ENCODE measurements at regions not wholly inside any gene's neighbourhood (a gene's known extent, or its start where the extent isn't known, plus 50 kb on each side); places are given as distances from the start of the nearest gene placed in this dataset.

- Histone ChIP-seq H3K79me1 (ENCODE audit: low read depth in 1 of 2, low read length in 2 of 2) (no peaks in the 10 kb centered on the region), H2AK5ac (ENCODE audit: low read depth, low read length) (no peak overlapping the region), H2AK9ac (replicated peaks; ENCODE audit: low read depth, low read length, poor library complexity) (no peak overlapping the region), H3K36me3 (ENCODE audit: control insufficient read depth, insufficient read depth, low read length) (no peaks in the 10 kb centered on the region), H3K4me3 (ENCODE audit: insufficient read depth, low read depth, low read length) (no peak overlapping the region), H2BK120ac (ENCODE audit: low read depth, low read length) (no peak overlapping the region), H3K18ac (ENCODE audit: low read depth, low read length) (no peak overlapping the region), H3K9me3 (ENCODE audit: control insufficient read depth, insufficient read depth, low read length) (no peaks in the 10 kb centered on the region), H3K9ac (ENCODE audit: low read depth, low read length) (no peak overlapping the region), H2BK15ac (ENCODE audit: low read depth, low read length) (no peak overlapping the region), H3K23ac (ENCODE audit: low read depth, low read length) (no peak overlapping the region), H3K14ac (replicated peaks; ENCODE audit: low read depth, low read length) (no peak overlapping the region), H3K27me3 (ENCODE audit: control insufficient read depth, insufficient read depth, low read length) (peaks cover 4% of the 10 kb centered on the region), H3K4ac (ENCODE audit: low read depth, low read length) (no peak overlapping the region), H4K20me1 (ENCODE audit: insufficient read depth, low read length) (no peaks in the 10 kb centered on the region), H3K27ac (ENCODE audit: insufficient read depth, low read length) (no peak overlapping the region), H4K5ac (ENCODE audit: low read depth, low read length) (no peak overlapping the region), H2AFZ (replicated peaks; ENCODE audit: low read length, poor library complexity) (no peak overlapping the region), H3K4me2 (ENCODE audit: low read depth, low read length) (no peak overlapping the region), H3K56ac (ENCODE audit: extremely low read depth, insufficient read depth, low read length) (no peak overlapping the region), H3K4me1 (ENCODE audit: control insufficient read depth, insufficient read depth, low read length) (no peaks in the 10 kb centered on the region), H2BK20ac (ENCODE audit: low read depth, low read length) (no peak overlapping the region), H3K9me1 (ENCODE audit: insufficient read depth, low read length) (no peaks in the 10 kb centered on the region), H4K8ac (ENCODE audit: low read depth in 2 of 2, low read length in 2 of 2) (no peak overlapping the region), H2BK5ac (ENCODE audit: low read depth, low read length, poor library complexity, severe bottlenecking) (no peak overlapping the region), H4K91ac (ENCODE audit: insufficient read depth, low read depth, low read length) (no peak overlapping the region)
- WGBS, 2 experiments (ENCODE audit: extremely low coverage in 2 of 2, insufficient read length in 1 of 2): no CpG with 5 or more reads among the region's 2 CpGs
- in situ Hi-C loops (cut with MboI; ENCODE audit: low sequenced_read_pairs) (no loop called here), intact Hi-C loops (cut with micrococcal nuclease) (no loop called here), dilution Hi-C loops (cut with HindIII; ENCODE audit: low sequenced_read_pairs, unreplicated experiment) (no loop called here)
- DNase-seq (no peak), ATAC-seq (ENCODE audit: low read depth) (no peak)
- POLR2A ChIA-PET (ENCODE audit: unreplicated experiment): no interaction called here
- CTCF ChIA-PET: no interaction called here
- no TSS peak for BruUV-seq (replicated peaks)
- no peak for TF ChIP-seq BHLHE40 (IDR thresholded peaks at IDR 0.05; ENCODE audit: low read depth, low read length)
- TF ChIP-seq RAD21 (IDR thresholded peaks at IDR 0.05; ENCODE audit: low read length): no peak
- TF ChIP-seq, protein P1, sequence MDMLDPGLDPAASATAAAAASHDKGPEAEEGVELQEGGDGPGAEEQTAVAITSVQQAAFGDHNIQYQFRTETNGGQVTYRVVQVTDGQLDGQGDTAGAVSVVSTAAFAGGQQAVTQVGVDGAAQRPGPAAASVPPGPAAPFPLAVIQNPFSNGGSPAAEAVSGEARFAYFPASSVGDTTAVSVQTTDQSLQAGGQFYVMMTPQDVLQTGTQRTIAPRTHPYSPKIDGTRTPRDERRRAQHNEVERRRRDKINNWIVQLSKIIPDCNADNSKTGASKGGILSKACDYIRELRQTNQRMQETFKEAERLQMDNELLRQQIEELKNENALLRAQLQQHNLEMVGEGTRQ (IDR thresholded peaks at IDR 0.05; ENCODE audit: low read depth, low read length): no peak
- TF ChIP-seq RCOR1 (IDR thresholded peaks at IDR 0.05; ENCODE audit: insufficient replicate concordance, low read length): no peak
- TF ChIP-seq FOS (IDR thresholded peaks at IDR 0.05; ENCODE audit: low read depth, low read length): no peak
- no peak for TF ChIP-seq MAZ (IDR thresholded peaks at IDR 0.05; ENCODE audit: borderline replicate concordance, low read depth, low read length)
- no peak for TF ChIP-seq MAFK (IDR thresholded peaks at IDR 0.05; ENCODE audit: low read depth, low read length)
- TF ChIP-seq, protein P2, sequence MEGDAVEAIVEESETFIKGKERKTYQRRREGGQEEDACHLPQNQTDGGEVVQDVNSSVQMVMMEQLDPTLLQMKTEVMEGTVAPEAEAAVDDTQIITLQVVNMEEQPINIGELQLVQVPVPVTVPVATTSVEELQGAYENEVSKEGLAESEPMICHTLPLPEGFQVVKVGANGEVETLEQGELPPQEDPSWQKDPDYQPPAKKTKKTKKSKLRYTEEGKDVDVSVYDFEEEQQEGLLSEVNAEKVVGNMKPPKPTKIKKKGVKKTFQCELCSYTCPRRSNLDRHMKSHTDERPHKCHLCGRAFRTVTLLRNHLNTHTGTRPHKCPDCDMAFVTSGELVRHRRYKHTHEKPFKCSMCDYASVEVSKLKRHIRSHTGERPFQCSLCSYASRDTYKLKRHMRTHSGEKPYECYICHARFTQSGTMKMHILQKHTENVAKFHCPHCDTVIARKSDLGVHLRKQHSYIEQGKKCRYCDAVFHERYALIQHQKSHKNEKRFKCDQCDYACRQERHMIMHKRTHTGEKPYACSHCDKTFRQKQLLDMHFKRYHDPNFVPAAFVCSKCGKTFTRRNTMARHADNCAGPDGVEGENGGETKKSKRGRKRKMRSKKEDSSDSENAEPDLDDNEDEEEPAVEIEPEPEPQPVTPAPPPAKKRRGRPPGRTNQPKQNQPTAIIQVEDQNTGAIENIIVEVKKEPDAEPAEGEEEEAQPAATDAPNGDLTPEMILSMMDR (conservative IDR thresholded peaks at IDR 0.05; ENCODE audit: low read depth, low read length): no peak
- TF ChIP-seq MXI1 (IDR thresholded peaks at IDR 0.05; ENCODE audit: borderline replicate concordance, low read depth, low read length): no peak
- TF ChIP-seq NFE2L2 (IDR thresholded peaks at IDR 0.05; ENCODE audit: low read depth, low read length): no peak
- TF ChIP-seq ELK1 (IDR thresholded peaks at IDR 0.05; ENCODE audit: borderline replicate concordance, low read depth, low read length): no peak
- no peak for TF ChIP-seq CEBPB (IDR thresholded peaks at IDR 0.05; ENCODE audit: low read depth, low read length)
- TF ChIP-seq CHD1 (IDR thresholded peaks at IDR 0.05; ENCODE audit: low read depth, low read length): no peak
Measured at GRCh38 chr1:223046011-223046410, 97.0 kb downstream of the TLR5 start.
